OCI-LY3 (cell line): ENCODE measurements at regions not wholly inside any gene's neighbourhood (a gene's known extent, or its start where the extent isn't known, plus 50 kb on each side); places are given as distances from the start of the nearest gene placed in this dataset.

ENCODE experiments used
- H2AFZ ChIP-seq: fragments of 200-600, 300-600 bp; shearing (Covaris generic); 2 replicates; pipeline ENCODE4 v1.6.0; 2014; ENCODE audit warnings: antibody characterized with exemption, low read depth, low read length
- H3K27ac ChIP-seq: fragments of 200-600, 300-600 bp; sonication (generic); 2 replicates; pipeline ENCODE4 v1.5.1; 2014; ENCODE audit warnings: mild to moderate bottlenecking, low read length, moderate library complexity, mixed read lengths
- H3K27me3 ChIP-seq: fragments of 200-600, 300-600 bp; sonication (generic); 2 replicates; pipeline ENCODE4 v1.6.1; 2014; ENCODE audit warnings: low read depth, low read length, mixed read lengths
- H3K36me3 ChIP-seq: fragments of 200-600, 300-600 bp; sonication (generic); replicated peaks from 2 replicates; pipeline ENCODE3; 2014; ENCODE audit warnings: low read depth, low read length, mixed read lengths
- H3K4me1 ChIP-seq: fragments of 300-600, 200-600 bp; sonication (generic); 2 replicates; pipeline ENCODE4 v1.6.1; 2014; ENCODE audit warnings: low read length, mixed read lengths
- H3K4me2 ChIP-seq: fragments of 200-600, 300-600 bp; sonication (generic); 2 replicates; pipeline ENCODE4 v1.6.1; 2014; ENCODE audit warnings: low read length, mixed read lengths
- H3K4me3 ChIP-seq: fragments of 300-600, 200-600 bp; sonication (generic); 2 replicates; pipeline ENCODE4 v1.5.1; 2014; ENCODE audit warnings: antibody characterized with exemption, mild to moderate bottlenecking, low read length, moderate library complexity
- H3K79me2 ChIP-seq: fragments of 300-600, 200-600 bp; shearing (Covaris generic); 2 replicates; pipeline ENCODE4 v1.6.1; 2014; ENCODE audit warnings: mild to moderate bottlenecking, low read length, mixed read lengths
- H3K9ac ChIP-seq: fragments of 300-600, 200-600 bp; shearing (Covaris generic); 2 replicates; pipeline ENCODE4 v1.6.0; 2014; ENCODE audit warnings: mild to moderate bottlenecking, low read length, moderate library complexity
- H3K9me3 ChIP-seq: fragments of 200-600, 300-600 bp; shearing (Covaris generic); 2 replicates; pipeline ENCODE4 v1.6.1; 2014; ENCODE audit warnings: low read length, mixed read lengths; ENCODE audit not compliant: insufficient read depth
- H4K20me1 ChIP-seq: fragments of 200-600, 300-600 bp; sonication (generic); 2 replicates; pipeline ENCODE4 v1.6.1; 2016; ENCODE audit warnings: low read length, mixed read lengths; ENCODE audit not compliant: insufficient read depth
- EZH2phosphoT487 ChIP-seq: fragments of 200-600 bp; shearing (Covaris generic); IDR thresholded peaks from 2 replicates; pipeline ENCODE4 v1.6.1; 2018; ENCODE audit warnings: antibody characterized with exemption, mixed run types, low read depth
- TF ChIP-seq, protein P1 (sequence below): fragments of 200-600, 300-600 bp; sonication (generic); IDR thresholded peaks from 2 replicates; pipeline ENCODE4 v1.5.1; 2014; ENCODE audit warnings: antibody characterized with exemption, low read length, low read depth

DNA sequence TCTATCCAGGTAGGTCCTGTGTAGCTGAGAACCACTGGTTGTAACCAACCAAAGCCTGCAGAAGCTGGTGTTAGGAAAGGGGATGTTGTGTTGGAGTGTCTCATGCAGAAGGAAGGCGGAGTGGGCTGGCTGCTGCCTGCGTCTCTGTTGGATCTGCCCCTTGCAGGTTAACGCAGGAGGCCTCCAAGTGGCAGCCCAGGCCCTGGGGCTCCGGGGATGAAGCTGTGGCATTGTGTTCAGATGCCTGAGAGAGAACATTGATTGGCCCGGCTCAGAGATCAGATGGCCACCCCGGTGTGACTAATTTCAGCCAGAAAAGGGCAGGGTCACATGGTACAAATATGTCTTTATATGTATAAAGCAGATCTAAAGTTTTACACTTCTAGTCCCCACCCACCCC, 216.0 kb downstream of the GLI2 start:
- no peaks in the 10 kb centered on the region for H3K4me1 ChIP-seq
- no peak overlapping the region for H3K4me3 ChIP-seq

GRCh38 chr2:120952318-120952717, 216.7 kb downstream of the GLI2 start:
- H3K4me1 ChIP-seq: no peaks in the 10 kb centered on the region
- no peak overlapping the region for H3K4me2 ChIP-seq
- H3K27me3 ChIP-seq: no peaks in the 10 kb centered on the region
- no peaks in the 10 kb centered on the region for H4K20me1 ChIP-seq
- H3K79me2 ChIP-seq: no peaks in the 10 kb centered on the region
- no peaks in the 10 kb centered on the region for H3K36me3 ChIP-seq
- no peak overlapping the region for H2AFZ ChIP-seq
- TF ChIP-seq, protein P1, sequence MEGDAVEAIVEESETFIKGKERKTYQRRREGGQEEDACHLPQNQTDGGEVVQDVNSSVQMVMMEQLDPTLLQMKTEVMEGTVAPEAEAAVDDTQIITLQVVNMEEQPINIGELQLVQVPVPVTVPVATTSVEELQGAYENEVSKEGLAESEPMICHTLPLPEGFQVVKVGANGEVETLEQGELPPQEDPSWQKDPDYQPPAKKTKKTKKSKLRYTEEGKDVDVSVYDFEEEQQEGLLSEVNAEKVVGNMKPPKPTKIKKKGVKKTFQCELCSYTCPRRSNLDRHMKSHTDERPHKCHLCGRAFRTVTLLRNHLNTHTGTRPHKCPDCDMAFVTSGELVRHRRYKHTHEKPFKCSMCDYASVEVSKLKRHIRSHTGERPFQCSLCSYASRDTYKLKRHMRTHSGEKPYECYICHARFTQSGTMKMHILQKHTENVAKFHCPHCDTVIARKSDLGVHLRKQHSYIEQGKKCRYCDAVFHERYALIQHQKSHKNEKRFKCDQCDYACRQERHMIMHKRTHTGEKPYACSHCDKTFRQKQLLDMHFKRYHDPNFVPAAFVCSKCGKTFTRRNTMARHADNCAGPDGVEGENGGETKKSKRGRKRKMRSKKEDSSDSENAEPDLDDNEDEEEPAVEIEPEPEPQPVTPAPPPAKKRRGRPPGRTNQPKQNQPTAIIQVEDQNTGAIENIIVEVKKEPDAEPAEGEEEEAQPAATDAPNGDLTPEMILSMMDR: no peak
- no peak for TF ChIP-seq EZH2phosphoT487
- H3K9me3 ChIP-seq: no peaks in the 10 kb centered on the region
- H3K4me3 ChIP-seq: no peak overlapping the region
- no peak overlapping the region for H3K9ac ChIP-seq
- H3K27ac ChIP-seq: no peak overlapping the region

More for the DNA sequence above, 216.0 kb downstream of the GLI2 start:
- TF ChIP-seq, protein P1: no peak
- TF ChIP-seq EZH2phosphoT487: no peak
- Histone ChIP-seq H3K9me3 (no peaks in the 10 kb centered on the region), H3K27ac (no peak overlapping the region), H3K27me3 (no peaks in the 10 kb centered on the region), H3K36me3 (no peaks in the 10 kb centered on the region), H4K20me1 (no peaks in the 10 kb centered on the region), H3K9ac (no peak overlapping the region), H3K79me2 (no peaks in the 10 kb centered on the region), H2AFZ (no peak overlapping the region), H3K4me2 (no peak overlapping the region)

- H3K27ac ChIP-seq: no peak overlapping the region
- no peak overlapping the region for H2AFZ ChIP-seq
Measured at GRCh38 chr2:120953066-120953756, 217.5 kb downstream of the GLI2 start.

GRCh38 chr2:120953843-120954584, 218.3 kb downstream of the GLI2 start:
- Histone ChIP-seq H3K36me3 (no peaks in the 10 kb centered on the region), H4K20me1 (no peaks in the 10 kb centered on the region), H3K79me2 (no peaks in the 10 kb centered on the region), H3K4me3 (no peak overlapping the region), H3K4me2 (no peak overlapping the region), H3K27me3 (no peaks in the 10 kb centered on the region), H3K9me3 (no peaks in the 10 kb centered on the region), H3K9ac (no peak overlapping the region), H2AFZ (no peak overlapping the region), H3K27ac (no peak overlapping the region), H3K4me1 (no peaks in the 10 kb centered on the region)
- no peak for TF ChIP-seq EZH2phosphoT487
- TF ChIP-seq, protein P1: no peak

More at GRCh38 chr2:120953066-120953756, 217.5 kb downstream of the GLI2 start:
- H3K4me1 ChIP-seq: no peaks in the 10 kb centered on the region
- H3K79me2 ChIP-seq: no peaks in the 10 kb centered on the region
- H4K20me1 ChIP-seq: no peaks in the 10 kb centered on the region
- H3K27me3 ChIP-seq: no peaks in the 10 kb centered on the region
- no peak for TF ChIP-seq EZH2phosphoT487
- TF ChIP-seq, protein P1: no peak
- no peak overlapping the region for H3K9ac ChIP-seq
- H3K4me2 ChIP-seq: no peak overlapping the region
- no peak overlapping the region for H3K4me3 ChIP-seq
- no peaks in the 10 kb centered on the region for H3K9me3 ChIP-seq
- no peaks in the 10 kb centered on the region for H3K36me3 ChIP-seq
